Islet precursor cell (in vitro differentiated cells): ENCODE measurements at regions not wholly inside any gene's neighbourhood (a gene's known extent, or its start where the extent isn't known, plus 50 kb on each side); places are given as distances from the start of the nearest gene placed in this dataset.
"Not testable (repeated sequence)": the region's sequence is repeated elsewhere in the genome, so short reads cannot be mapped to it uniquely, and the experiment has no call there.

Experiments used
- DNase-seq: peaks from one replicate; pipeline ENCODE4 v3.0.0-alpha.2; 2018

- no peak for DNase-seq
Measured at GRCh38 chr1:14142397-14143100, 442.6 kb downstream of the PRDM2 start.

GRCh38 chr1:14143777-14144176, 443.8 kb downstream of the PRDM2 start:
- peak; percentile 35 for DNase-seq

GRCh38 chr1:14148526-14148925, 448.5 kb downstream of the PRDM2 start:
- DNase-seq = no peak

GRCh38 chr1:14149431-14149830, 449.1 kb upstream of the KAZN start:
- no peak for DNase-seq

GRCh38 chr1:14156543-14156942, 441.9 kb upstream of the KAZN start:
- no peak for DNase-seq

GRCh38 chr1:14160781-14161180, 437.7 kb upstream of the KAZN start:
- no peak for DNase-seq

GRCh38 chr1:14163246-14163645, 435.2 kb upstream of the KAZN start:
- no peak for DNase-seq

- no peak for DNase-seq
Measured at GRCh38 chr1:14165371-14165801, 433.1 kb upstream of the KAZN start.

GRCh38 chr1:14167884-14168283, 430.6 kb upstream of the KAZN start:
- no peak for DNase-seq

- DNase-seq = no peak
Measured at GRCh38 chr1:14168326-14169063, 430.0 kb upstream of the KAZN start.

GRCh38 chr1:14173598-14173997, 424.9 kb upstream of the KAZN start:
- no peak for DNase-seq

GRCh38 chr1:14177866-14178265, 420.6 kb upstream of the KAZN start:
- DNase-seq = not testable (repeated sequence)

- no peak for DNase-seq
Measured at GRCh38 chr1:14180738-14181137, 417.7 kb upstream of the KAZN start.

GRCh38 chr1:14181191-14181795, 417.2 kb upstream of the KAZN start:
- no peak for DNase-seq

- DNase-seq = no peak
Measured at GRCh38 chr1:14182856-14183255, 415.6 kb upstream of the KAZN start.

GRCh38 chr1:14183329-14183728, 415.2 kb upstream of the KAZN start:
- DNase-seq = no peak

- DNase-seq = no peak
Measured at GRCh38 chr1:14184454-14184853, 414.0 kb upstream of the KAZN start.

- no peak for DNase-seq
Measured at GRCh38 chr1:14189381-14189780, 409.1 kb upstream of the KAZN start.

- DNase-seq = peak; percentile 93
Measured at GRCh38 chr1:14190508-14190907, 408.0 kb upstream of the KAZN start.

GRCh38 chr1:14194511-14194910, 404.0 kb upstream of the KAZN start:
- no peak for DNase-seq

- no peak for DNase-seq
Measured at GRCh38 chr1:14205066-14205465, 393.4 kb upstream of the KAZN start.

- DNase-seq = no peak
Measured at GRCh38 chr1:14215151-14215550, 383.3 kb upstream of the KAZN start.

GRCh38 chr1:14217384-14217783, 381.1 kb upstream of the KAZN start:
- DNase-seq = no peak

GRCh38 chr1:14220324-14220723, 378.2 kb upstream of the KAZN start:
- DNase-seq = no peak
